Tibial nerve (tissue), 4 donors: ENCODE measurements at regions not wholly inside any gene's neighbourhood (a gene's known extent, or its start where the extent isn't known, plus 50 kb on each side); places are given as distances from the start of the nearest gene placed in this dataset.

Experiments
- DNase-seq, 2 donors: peaks; one replicate each; pipeline ENCODE4 v3.0.0-alpha.2; 2019; ENCODE audit warnings: low spot score in 2 of 2
- H3K27ac ChIP-seq, 4 donors: fragments of 200-600 bp; sonication (generic) in 3 of 4; one replicate each; pipeline ENCODE4 v1.5.1; 2017 to 2019; ENCODE audit warnings: mild to moderate bottlenecking in 1 of 4
- H3K27me3 ChIP-seq, 2 donors: fragments of 200-600 bp; sonication (generic) in 1 of 2; one replicate each; pipeline versions ENCODE4 v1.5.1 to v1.6.0; 2017 to 2019
- H3K36me3 ChIP-seq, 3 donors: fragments of 200-600 bp; sonication (generic); one replicate each; pipeline ENCODE4 v1.5.1; 2018 to 2019
- H3K4me1 ChIP-seq, 4 donors: fragments of 200-600 bp; sonication (generic) in 3 of 4; one replicate each; pipeline ENCODE4 v1.5.1; 2017 to 2019
- H3K4me3 ChIP-seq, 4 donors: fragments of 200-600 bp; sonication (generic) in 3 of 4; one replicate each; pipeline ENCODE4 v1.5.1; 2017 to 2019; ENCODE audit warnings: mild to moderate bottlenecking in 1 of 4, moderate library complexity in 1 of 4
- H3K9me3 ChIP-seq, 4 donors: fragments of 200-600 bp; sonication (generic) in 3 of 4; one replicate each; pipeline ENCODE4 v1.5.1; 2017 to 2019
- EP300 ChIP-seq, 2 donors: sonication (generic); formaldehyde crosslinking; IDR thresholded peaks; one replicate each; pipeline ENCODE4 v1.6.1; 2017; ENCODE audit warnings: antibody characterized with exemption in 2 of 2, mild to moderate bottlenecking in 1 of 2
- POLR2A ChIP-seq, 2 donors: fragments of 450-650 bp; IDR thresholded peaks; one replicate each; pipeline ENCODE4 v1.6.1; 2017; ENCODE audit warnings: antibody characterized with exemption in 2 of 2, mild to moderate bottlenecking in 2 of 2, moderate library complexity in 2 of 2
- WGBS, 2 donors: methylation state at CpG; one replicate each; pipeline ENCODE4 v1.1.5; 2018; 5-methylcytosine and 5-hydroxymethylcytosine counted together
- TF ChIP-seq, protein P1 (sequence below), 5 experiments: fragments of 200-600 bp in 3 of 5; fragments of 450-650 bp in 2 of 5; sonication (generic) in 3 of 5; IDR thresholded peaks; one replicate each; pipeline ENCODE4 v1.5.1; 2016 to 2019; ENCODE audit warnings: antibody characterized with exemption in 5 of 5, mild to moderate bottlenecking in 3 of 5, moderate library complexity in 2 of 5

DNA sequence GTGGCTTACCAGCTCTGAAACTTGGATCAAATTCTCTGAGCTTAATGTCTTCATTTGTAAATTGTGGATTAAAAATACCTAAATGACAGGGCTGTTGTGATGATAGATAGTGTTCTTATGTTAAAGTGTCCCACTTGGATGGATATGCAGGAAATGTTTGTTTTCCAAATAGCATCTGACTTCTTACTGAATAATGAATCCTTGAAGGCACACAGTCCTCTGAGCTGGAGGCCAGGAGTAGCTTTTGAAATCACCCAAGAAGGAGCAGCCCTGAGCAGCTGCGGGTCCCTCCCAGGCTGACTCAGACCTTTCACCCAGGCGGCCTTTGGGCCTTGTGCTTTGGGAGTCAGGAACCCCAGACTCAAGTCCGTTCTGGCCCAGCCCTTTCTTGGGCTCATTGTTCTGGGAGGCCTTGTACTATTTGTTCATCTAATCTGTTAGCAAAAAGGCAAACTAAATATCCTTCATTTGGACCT, 173.0 kb upstream of the GATA6 start:
- TF ChIP-seq, protein P1, sequence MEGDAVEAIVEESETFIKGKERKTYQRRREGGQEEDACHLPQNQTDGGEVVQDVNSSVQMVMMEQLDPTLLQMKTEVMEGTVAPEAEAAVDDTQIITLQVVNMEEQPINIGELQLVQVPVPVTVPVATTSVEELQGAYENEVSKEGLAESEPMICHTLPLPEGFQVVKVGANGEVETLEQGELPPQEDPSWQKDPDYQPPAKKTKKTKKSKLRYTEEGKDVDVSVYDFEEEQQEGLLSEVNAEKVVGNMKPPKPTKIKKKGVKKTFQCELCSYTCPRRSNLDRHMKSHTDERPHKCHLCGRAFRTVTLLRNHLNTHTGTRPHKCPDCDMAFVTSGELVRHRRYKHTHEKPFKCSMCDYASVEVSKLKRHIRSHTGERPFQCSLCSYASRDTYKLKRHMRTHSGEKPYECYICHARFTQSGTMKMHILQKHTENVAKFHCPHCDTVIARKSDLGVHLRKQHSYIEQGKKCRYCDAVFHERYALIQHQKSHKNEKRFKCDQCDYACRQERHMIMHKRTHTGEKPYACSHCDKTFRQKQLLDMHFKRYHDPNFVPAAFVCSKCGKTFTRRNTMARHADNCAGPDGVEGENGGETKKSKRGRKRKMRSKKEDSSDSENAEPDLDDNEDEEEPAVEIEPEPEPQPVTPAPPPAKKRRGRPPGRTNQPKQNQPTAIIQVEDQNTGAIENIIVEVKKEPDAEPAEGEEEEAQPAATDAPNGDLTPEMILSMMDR (IDR thresholded peaks at IDR 0.05), result no peak
- TF ChIP-seq EP300 (IDR thresholded peaks at IDR 0.05), result no peak
- no peak for TF ChIP-seq POLR2A (IDR thresholded peaks at IDR 0.05)
- H3K36me3 ChIP-seq, result no peaks in the 10 kb centered on the region
- no peak for DNase-seq
- H3K4me3 ChIP-seq, result no peak overlapping the region
- H3K4me1 ChIP-seq, result no peaks in the 10 kb centered on the region
- 70% methylated on average over 3 of the region's 3 CpGs; no CpG with 5 or more reads in 1 of the 2 donors for WGBS, 2 donors
- H3K27ac ChIP-seq, result no peak overlapping the region
- no peaks in the 10 kb centered on the region for H3K9me3 ChIP-seq
- no peaks in the 10 kb centered on the region for H3K27me3 ChIP-seq

DNA sequence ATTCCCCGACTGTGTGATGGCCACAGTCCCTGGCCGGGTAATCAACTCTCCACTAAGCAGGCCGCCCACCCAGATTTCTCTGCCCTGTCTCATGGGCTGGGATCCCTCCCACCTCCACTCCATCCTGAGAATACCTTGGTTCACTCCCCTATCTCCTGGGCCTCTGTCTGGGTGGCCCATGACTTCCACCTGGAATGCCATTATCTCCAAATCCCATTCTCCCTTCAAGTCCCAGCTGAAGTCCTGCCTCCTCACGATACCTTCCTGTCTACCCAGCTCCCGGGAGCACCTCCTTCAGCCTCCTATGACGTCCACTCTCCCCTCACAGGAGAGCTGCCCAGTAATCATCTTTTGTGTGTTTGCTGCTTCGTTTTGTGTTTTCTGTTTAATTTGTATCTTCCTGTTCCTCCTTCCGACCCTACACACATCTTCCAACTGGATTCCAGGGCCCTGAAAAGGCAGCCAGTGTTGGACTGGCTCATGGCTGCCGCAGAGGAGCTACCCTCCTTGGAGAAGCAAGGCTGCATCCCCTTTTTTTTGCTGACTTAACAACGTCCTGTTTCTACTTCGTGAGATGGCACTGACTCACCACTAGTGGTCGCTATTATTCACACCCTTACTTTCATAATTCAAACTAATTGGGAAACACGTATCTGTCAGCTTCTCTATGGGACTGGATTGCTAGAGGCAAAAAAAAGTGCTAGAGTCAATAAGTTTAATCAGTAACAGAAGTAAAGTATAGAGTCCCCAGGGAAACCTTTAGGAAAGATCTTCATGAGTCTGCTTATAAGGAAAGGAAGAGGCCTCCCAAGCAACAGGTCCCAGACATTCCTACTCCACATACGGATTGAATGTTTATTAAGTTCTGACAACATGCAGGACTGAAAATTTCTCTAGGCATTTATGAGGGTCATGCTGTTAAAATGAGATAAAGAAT, 171.9 kb upstream of the GATA6 start:
- Histone ChIP-seq H3K27ac (no peak overlapping the region), H3K36me3 (no peaks in the 10 kb centered on the region), H3K4me3 (no peak overlapping the region), H3K27me3 (no peaks in the 10 kb centered on the region), H3K4me1 (no peaks in the 10 kb centered on the region), H3K9me3 (no peaks in the 10 kb centered on the region)
- no peak for TF ChIP-seq POLR2A (IDR thresholded peaks at IDR 0.05)
- TF ChIP-seq, protein P1 (IDR thresholded peaks at IDR 0.05), result peak; percentile 41 to 78 (median 47)
- no peak for DNase-seq
- 54 to 57% methylated on average over 14 of the region's 14 CpGs for WGBS, 2 donors

DNA sequence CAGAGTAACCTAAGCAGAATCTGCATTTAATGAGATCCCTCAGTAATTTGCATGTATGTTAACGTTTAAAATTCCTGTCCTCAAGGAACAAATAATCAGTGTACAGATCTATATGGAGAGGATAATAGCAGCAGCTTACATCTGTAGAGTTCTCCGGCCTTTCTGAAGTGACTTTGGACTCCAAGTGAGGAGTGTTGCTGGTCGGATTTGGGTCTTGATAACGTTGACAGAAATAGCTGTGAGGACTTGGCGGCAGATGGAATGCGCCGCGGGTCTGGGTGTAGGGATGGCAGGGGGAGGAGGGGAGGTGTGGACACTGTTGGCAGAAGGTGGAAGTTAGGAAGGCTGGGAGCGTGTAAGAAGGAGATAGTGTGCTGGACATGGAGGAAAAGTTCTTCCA, 170.9 kb upstream of the GATA6 start:
- Histone ChIP-seq H3K4me1 (no peaks in the 10 kb centered on the region), H3K4me3 (no peak overlapping the region), H3K27me3 (no peaks in the 10 kb centered on the region), H3K36me3 (no peaks in the 10 kb centered on the region), H3K9me3 (no peaks in the 10 kb centered on the region), H3K27ac (no peak overlapping the region)
- WGBS, 2 donors, result 75 to 81% methylated on average over 9 of the region's 9 CpGs
- no peak for TF ChIP-seq EP300 (IDR thresholded peaks at IDR 0.05)
- TF ChIP-seq, protein P1 (IDR thresholded peaks at IDR 0.05), result no peak
- TF ChIP-seq POLR2A (IDR thresholded peaks at IDR 0.05), result no peak
- DNase-seq, result no peak

DNA sequence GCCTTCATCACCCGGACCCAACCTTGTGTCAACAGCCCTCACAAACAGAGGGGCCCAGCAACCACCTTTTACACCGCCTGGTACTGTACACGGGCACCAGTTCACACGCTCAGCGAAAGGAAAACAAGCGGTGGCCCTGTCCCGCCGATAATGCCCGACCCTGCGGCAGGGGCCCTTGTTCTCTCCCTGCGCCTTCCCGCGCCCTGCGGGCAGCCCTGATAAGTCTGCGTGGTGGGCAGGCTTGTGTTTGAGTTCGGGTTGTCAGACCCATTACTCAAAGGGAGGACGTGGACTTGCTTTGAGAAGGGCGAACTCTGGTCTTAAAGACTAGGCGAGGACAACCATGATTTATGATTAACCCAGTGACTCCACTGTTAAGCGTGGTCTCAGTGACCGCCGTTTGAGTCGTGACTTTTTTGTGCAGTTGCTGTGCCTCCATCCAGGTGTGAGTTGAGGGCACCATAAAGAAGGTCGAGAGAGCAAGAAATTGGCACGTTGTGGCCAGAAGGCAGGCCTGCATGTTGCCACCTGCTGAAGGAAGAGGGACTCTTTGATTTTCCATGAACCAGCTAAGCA, 167.4 kb upstream of the GATA6 start:
- no peaks in the 10 kb centered on the region for H3K9me3 ChIP-seq
- WGBS, 2 donors, result 94 to 95% methylated on average over 25 of the region's 25 CpGs
- DNase-seq, result no peak

More for the DNA sequence above, 167.4 kb upstream of the GATA6 start:
- H3K27me3 ChIP-seq, result no peaks in the 10 kb centered on the region
- no peak overlapping the region for H3K27ac ChIP-seq
- no peak overlapping the region for H3K4me3 ChIP-seq
- H3K36me3 ChIP-seq, result no peaks in the 10 kb centered on the region
- no peaks in the 10 kb centered on the region for H3K4me1 ChIP-seq
- TF ChIP-seq EP300 (IDR thresholded peaks at IDR 0.05) (no peak), POLR2A (IDR thresholded peaks at IDR 0.05) (no peak)
- TF ChIP-seq, protein P1 (IDR thresholded peaks at IDR 0.05), result no peak
